Smooth muscle cell of the brain vasculature (primary cell): ENCODE measurements at regions not wholly inside any gene's neighbourhood (a gene's known extent, or its start where the extent isn't known, plus 50 kb on each side); places are given as distances from the start of the nearest gene placed in this dataset.

Experiments
- DNase-seq: peaks from one replicate; pipeline ENCODE4 v3.0.0-alpha.2; 2012; ENCODE audit warnings: low read depth, low spot score

DNA sequence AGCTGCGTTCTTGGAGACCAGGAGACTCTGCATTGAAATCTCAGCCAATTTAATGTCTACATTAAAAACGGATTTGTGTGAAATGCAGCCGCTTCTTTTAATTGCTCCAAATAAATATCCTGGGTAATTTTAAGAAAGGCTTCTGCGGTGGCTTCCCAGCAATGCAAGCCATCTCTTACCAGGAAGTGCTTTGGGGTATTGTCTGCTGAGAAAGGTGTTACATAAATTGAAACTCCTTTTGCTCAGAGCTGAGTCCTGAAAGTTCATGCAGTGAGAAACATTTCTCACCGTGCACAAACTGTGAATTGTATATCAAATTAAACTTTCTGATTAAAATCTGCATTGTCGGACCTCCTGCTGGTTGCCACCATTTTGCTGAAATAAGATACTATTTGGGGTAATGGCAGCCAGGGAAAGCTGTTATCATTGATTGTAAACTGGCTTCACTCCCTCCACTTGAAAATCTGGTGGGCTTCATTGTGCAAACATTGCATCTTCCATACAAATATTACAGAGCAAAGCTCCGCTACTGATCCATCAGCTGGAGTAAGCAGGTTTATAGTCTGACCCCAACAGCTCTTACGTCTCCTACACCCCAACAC, 59.5 kb downstream of the ZIC5 start:
- DNase-seq, result no peak

DNA sequence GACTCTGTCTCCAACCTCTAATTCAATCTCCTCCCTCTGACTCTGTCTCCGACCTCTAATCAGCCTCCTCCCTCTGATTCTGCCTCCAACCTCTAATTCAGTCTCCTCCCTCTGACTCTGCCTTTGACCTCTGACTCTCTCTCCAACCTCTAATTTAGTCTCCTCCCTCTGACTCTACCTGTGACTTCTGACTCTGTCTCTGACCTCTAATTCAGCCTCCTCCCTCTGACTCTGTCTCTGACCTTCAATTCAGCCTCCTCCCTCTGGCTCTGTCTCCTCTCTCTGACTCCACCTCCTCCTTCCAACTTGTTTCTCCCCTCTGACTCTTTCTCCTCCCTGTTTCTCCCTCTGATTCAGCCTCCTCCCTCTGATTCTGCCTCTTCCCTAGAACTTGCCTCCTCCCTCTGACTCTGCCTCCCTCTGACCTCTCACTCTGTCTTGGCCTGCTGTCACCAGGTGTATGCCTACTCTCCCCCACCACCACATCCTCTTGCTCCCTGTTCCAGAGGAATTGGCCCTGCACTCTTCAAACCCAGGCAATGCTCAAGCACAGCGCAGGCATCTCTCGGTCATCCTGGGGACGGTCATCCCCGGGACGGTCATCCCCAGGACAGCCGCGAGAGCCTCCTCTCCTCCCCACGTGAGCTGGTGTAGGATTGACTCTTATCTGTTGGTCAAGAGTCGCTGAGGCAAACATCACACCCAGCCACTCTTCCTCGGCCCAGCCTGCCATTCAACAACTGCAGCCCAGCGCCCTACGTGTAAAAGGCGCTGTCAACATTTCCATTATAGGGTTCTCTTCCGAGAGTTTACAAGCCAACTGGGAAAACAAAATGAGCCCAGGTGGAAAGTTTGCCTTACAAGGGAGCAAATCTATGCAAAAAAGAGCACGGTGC, 60.2 kb downstream of the ZIC5 start:
- DNase-seq, result no peak

DNA sequence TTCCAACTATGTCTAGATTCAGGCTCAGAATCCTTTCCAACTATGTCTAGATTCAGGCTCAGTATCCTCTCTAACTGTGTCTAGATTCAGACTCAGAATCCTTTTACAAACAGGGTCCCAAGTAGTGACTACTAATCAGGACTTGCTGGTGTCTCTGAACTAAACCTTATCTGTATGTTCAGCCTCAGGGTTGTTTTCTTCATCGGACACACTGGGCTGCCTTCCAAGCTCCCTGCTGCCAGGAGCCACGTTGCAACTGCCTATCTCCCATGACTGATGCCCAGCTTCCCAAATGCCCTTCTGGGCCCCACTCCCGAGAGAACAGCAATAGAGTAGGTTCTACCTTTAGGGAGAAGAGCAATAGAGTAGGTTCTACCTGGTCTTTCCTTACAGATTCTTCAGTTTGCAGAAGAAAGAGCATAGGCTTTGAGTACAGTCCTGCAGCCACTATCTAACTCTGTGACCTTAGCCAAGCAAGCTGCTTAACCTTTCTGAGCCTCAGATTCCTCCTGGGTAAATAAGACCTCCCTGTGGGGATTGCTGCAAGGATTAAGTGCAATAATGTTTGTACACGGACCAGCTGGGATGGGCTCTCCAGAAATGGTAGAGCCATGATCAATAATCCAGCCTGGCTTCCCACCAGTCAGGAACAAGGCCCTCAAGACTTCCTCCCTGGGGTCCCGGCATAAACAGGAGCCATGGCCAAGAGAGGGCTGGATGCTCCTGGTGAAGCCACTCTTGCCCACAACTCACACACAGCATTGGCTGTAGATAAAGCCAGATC, 61.5 kb downstream of the ZIC5 start:
- DNase-seq, result no peak

DNA sequence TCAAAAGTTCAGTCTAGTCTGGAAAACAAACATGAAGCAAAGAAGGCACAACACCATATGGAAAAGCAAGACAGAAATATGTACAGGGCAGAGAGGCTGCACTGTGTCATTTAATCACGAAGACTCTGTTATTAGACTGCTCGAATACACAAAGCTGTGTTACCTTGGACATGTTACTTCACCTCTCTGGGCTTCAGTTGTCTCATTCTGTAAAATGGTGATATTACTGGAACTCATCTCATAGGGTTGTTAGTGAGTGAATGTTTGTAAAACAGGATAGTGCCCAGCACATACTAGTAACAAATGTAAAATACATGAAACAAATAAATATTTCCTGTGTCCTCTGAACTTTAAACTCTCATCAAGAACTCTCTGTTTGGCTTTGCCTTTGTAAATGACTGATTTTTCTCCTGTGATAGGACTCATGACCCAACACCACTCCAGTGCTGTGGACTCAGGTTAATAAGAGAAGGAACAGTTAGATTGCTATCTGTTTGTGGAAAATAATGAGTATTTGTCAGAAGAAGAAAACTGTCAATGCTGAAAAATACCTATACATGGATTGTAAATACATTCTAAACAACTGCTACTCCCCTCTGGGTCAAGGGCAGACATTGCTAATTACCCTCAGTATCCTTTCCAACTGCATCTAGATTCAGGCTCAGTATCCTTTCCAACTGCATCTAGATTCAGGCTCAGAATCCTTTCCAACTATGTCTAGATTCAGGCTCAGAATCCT, 62.3 kb downstream of the ZIC5 start:
- no peak for DNase-seq

DNA sequence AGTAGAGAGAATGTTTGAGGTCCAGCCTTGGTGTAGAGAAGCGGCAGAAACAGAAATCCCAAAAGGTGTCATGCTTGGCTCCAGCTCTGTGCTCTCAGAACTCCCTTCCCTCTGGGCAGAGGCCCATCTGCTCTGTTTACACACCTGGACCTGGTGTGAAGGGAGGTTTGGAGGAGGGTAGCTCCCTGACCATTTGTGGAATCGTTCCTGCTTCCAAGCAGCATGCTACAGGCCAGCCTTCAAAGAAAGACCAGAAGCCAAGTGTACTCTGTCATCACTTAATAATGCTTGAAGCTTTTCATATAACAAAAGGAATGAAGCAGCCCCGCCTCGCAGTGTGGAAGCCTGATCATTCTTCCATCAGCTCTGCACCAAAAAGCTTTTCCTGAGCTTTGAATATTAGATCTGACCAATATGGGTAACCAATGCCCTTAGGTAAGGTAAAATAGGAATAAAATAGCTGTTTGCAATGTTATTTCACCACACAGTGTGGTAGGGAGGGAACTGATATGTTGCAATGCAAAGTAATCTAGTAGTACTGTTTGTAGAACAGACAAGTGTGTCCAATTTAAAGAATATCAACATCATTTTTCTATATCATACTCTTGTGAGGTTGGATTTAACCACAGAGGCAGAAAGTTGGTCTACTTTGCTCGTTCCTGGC, 63.3 kb downstream of the ZIC5 start:
- DNase-seq, result no peak

DNA sequence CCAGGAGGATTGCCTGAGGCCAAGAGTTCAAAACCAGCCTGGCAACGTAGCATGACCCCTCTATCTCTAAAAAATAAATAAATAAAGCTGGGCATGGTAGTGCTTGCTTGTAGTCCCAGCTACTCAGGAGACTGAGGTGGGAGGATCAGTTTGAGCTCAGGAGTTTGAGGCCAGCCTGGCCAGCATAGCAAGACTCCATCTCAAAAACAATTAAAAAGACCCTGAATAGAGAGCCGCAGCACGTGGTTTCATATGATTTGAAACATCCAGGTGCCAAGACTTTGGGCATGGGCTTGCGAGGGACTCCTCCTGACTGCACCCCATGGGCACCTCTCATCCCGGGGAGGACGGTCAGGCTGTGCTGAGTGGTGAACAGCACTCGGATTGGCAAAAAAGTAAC, 63.9 kb downstream of the ZIC5 start:
- DNase-seq, result no peak

DNA sequence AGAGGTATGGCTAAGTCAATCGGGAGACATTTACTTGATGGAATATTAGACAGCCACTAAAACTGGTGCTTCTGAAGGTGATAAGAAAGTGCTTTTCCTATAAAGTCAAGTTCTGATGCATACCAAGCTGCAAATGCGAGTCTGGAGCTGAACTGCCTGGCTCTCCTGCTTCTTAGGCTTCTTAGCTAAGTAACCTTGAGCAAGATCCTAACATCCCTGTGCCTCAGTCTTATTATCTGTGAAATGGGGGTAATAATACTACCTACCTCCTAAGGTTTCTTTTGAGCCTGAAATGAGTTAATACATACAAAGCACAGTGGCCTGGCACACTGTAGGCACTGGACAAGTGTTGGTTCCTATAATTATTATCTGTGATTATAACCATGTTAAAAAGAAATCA, 64.5 kb downstream of the ZIC5 start:
- DNase-seq, result no peak

DNA sequence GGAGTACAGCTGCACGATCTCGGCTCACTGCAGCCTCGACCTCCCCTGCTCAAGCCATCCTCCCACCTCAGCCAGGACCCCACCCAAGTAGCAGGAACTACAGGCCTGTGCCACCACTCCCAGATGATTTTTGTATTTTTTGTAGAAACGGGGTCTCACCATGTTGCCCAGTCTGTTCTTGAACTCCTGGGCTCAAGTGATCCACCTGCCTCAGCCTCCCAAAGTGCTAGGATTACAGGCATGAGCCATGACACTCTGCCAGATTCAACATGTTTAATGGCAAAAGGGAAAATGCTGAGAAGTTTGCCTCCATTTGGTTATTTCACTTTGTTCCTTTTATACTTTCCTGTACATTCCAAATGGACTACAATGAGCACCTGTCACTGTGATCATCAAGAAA, 65.8 kb downstream of the ZIC5 start:
- DNase-seq, result no peak

DNA sequence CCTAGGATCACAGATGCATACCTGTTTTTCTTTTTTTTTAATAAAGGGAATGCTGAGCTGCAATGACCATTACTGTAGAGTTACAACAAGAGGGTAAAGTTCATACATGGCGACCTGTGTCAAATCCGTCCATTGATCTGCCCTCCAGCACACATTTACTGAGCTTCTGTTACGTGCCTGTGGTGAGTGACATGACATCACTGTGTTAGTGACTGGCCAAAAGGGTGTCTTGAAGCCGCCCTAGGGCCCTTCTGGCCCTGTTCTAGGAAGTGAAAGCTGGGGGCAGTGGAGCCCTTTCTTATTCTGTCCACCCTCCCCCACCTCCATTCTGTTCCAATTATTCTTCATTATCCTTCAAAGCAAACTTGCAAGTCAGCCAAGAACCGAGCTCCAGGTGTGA, 66.3 kb downstream of the ZIC5 start:
- no peak for DNase-seq

DNA sequence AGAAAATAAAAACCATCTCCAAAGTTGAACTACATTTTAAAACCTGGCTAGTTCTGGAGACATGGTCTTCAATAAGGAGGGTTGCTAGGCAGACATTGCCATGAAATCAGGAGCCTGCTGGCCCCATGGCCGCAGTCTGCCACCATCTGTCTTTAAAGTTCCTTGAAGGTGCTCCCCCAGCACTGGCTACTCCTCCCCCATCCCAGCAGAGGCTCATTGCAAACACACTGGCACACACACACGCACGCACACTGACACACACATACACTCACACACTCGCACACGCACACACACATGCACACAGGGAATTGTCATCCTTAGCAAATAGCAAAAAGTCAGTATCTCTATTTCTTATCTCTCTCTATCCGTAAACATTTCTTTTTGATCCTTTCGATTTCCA, 68.4 kb downstream of the ZIC5 start:
- no peak for DNase-seq

DNA sequence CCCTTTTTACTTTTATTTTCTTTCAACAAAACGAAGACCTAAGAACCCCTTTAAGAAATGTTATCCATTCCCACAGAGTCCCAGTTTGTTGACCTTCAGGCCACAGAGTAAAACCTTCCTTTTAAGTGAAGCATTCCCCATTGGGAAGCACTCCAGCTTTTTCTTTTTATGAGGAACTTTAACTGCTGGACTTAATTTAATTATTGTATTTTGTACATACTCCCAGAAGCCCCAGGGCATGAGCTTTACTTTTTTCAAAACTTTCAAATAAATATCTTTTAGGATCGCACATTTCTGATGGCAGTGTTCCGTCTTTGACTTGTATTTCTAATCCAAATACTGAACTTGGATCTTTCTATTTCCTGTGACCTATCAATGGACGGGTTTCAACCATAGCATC, 68.9 kb downstream of the ZIC5 start:
- DNase-seq, result no peak

DNA sequence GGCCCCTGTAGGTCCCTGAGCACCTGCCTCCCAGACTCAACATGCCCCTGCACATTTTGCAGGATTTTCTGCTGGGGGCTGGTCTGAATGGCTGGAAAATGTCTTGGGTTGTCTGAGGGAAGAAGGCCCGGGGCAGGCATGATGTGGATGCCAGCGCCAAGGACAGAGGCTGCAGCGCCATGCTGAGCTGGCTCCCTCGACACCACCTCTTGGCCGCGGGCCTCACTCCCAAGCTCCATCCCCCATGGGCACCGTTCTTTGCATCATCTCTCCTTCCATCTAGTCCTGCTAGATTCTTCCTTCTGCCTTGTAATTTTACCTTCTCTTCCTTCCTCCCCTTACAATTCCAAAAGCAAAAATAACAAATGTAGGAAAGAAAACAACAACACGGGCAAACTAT, 70.6 kb downstream of the ZIC5 start:
- DNase-seq, result no peak

DNA sequence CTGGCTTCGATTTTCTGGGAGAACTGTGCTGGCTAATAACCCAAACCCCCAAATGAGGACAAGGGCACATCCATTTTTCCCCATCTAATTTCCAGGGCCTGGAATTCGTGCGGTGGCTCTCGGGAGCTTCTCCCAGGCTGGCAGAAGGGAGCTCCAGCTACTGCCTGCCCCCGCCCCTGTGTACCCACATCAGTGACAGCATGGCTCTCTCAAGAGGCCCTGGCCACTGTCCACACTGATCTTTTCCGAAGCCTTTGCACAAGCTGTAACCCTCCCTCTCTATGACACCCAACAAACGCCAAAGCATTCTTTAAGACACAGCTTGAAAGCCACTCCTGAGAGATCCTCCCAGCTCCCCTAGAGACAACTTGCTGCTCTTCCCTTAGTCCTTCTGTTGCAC, 73.1 kb downstream of the ZIC5 start:
- no peak for DNase-seq

DNA sequence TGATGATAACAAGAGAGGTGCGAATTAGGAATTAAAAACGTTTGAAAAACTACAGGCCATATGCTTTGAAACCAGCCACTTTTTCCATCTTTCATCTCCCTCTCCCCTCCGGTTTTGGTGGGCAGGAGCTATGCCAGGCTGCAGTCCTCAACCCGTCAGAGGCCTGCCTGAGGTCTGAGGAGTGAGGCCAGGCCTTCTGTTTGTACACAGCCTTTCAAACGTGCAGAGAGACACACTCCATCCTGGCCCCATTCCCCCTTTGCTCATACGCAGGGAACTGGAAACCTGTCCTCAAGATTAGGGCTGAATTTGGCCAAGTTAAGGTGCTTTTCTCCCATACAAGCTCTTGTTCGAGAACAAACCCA, 74.5 kb downstream of the ZIC5 start:
- DNase-seq, result no peak

DNA sequence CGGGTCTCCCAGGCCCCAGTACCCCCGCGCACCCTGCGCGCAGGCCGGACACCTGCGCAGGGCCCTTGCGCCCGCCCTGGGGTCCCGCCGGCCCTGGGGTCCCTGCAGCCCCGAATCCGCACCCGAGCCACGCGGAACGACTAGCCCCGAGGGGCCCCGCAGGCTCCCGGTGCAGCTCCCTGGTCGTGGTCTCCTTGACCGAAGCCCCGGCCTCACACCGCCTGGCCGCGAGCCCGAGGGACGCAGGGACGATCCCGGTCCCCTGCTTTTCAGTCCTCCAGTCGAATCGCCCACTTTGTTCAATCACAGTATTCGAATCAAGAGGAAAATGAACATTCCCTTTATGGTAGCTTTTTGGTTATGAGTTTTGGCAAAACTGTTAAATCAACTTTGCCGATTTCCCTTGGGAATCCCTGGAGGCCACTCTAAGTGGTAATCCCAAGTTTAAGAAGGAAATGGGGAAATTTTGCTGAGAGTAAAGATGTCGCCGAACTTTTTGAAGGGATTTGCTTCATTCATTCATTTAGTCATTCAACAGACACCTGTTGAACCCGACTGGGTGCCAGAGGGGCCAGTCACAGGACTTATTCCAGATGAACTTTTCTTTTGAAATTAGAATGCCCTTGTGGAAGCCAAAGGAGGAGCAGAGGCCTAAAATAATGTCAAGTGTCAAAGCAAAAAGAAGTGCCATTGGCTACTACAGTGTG, 75.0 kb downstream of the ZIC5 start:
- DNase-seq, result no peak

DNA sequence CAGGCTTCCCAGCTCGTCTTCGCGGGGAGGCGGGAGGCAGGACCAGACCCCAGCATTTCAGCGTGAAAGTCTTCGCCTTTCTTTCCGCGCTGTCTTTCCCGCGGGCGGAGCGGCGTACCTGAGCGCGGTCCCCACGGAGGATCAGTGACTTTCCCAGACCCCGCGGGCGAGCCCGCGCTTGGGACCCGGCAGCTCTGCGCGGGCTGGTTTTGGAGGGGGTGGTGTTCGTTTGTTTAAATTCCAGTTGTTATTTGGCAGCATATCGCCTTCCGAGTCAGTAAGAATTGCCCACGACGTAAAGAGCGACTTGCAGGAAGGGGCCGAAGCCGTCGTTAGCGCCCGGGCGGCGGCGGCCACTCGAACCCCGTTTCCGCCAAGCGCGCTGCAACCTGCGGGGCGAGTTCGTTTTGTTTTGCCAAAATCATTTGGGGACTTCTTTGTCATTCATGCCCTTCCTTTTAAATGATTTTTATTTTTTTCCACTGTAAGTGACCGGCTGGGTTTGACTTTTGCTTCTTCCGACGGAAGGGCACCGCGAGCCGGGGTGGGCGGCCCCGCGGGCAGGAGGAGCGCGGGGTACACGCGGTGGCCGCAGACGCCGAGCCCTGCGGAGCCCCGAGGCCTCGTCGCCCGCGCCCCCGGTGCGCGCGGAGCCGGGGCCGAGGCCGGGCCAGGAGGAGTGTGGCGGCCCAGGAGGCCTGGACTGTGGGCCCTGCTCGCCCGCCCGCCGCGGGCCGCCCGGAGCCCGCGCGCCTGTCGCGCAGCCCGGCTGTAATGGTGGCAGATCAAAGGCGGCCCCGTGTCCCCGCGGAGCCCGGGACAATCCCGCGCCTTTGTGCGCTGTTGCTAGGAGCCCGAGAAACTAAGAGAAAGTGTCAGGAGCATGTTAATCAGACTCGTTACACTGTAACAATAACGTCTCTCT, 75.9 kb downstream of the ZIC5 start:
- DNase-seq, result no peak

DNA sequence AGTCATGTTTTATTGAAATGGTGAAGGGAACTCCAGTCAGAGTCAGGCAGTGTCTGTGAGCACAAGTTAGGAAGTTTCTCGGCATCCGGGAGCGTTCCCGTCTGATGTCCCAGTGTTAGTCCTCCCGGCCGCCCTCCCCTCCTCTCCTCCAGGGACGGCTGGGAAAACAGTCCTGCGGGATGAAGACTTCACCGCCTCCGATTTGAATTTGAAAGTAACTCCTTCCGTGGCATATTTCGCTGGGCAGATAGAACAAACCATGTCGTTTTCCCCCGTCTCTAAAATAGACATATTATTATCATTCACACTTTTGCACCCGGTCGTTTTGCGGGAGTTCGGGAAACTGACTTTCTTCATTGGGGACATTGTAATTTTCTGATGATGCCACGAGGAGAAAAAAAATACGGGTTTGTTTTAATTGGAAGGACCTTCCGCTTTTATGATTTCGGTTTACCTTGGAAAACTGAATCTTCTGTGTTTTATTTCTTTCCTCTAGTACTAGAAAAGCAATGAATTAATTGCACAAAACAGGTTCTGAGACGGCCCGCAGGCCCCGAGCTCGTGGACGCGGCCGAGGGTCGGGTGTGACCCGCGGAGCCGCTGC, 76.6 kb downstream of the ZIC5 start:
- no peak for DNase-seq

DNA sequence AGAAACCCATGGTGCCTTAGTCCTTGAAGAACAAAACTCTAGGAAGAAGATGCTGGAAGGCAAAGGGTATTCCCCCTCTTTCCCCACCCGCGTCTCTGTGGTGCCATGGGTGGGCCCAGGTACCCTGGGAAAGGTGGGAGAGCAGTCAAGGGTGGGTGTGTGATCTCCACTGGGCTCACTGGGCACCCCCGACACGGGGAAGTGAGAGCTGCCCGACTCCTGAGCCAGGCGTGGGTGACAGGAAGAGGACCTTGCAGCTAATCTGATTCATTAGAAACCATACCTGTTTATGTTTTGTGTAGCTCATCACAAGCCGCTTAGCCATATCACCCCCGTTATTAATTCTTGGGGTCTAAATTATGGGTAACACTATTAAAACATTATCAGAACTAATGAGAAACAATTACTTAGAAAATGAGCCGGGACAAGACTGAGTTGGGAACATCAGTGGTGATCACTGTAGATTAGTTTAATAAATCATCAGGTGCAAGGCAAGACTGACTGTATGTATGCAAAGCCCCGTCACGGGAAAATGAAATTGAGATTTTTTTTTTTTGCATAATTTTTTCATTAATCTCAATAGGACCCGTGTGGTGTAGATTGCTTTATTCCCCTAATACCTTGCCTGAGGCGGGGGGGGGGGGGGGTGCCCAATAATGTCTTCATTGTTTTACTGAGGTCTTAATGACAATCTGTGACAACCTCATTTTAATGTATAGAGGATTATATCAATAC, 77.3 kb downstream of the ZIC5 start:
- no peak for DNase-seq

DNA sequence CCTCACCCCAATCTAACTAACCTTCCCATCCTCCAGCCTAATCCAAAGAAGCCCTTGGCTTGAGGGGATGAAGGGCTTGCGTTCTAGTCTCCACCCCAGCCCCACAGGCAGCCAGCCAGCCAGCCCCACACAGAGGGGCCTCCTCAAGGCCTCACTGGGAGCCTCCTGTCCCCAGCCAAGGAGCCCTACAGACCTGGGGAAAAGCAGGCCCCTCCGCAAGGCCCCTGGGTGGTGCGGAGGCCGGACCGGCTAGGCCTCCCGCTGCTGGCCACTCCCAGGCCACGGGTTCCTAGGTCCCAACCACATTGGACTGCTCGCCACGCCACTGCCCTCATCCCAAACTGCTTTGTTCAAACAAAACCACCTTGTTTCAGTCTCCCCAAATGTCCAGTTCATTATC, 78.0 kb downstream of the ZIC5 start:
- DNase-seq, result no peak
